ENCODE measurements at regions not wholly inside any gene's neighbourhood (a gene's known extent, or its start where the extent isn't known, plus 50 kb on each side); places are given as distances from the start of the nearest gene placed in this dataset.

DNA sequence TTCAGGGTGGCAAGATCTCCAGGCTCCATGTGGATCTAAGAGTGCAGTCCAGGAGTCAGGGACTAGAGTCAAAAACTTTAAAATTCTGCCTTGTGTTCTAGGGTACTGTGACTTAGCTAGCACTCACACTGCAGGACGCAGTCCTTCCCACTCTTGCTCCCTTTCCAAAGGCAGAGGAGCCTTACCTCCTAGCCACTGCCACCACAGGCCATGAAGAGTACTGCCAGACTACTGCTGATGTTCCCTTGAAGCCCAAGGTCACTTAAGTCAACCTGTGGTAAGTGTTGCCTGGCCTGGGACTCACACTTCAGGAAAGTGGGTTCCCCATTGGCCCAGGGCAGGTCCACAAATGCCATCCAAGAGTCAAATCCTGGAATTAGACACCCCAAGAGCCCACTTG is 632.2 kb downstream of the PCDH19 start:
- Histone ChIP-seq H3K4me1 (ENCODE audit: low read depth) (no peaks in the 10 kb centered on the region), H3K4me3 (no peak overlapping the region), H3K36me3 (ENCODE audit: low read depth) (no peaks in the 10 kb centered on the region), H3K9me3 (no peaks in the 10 kb centered on the region)
- ATAC-seq (no peak), DNase-seq (no peak)
- TF ChIP-seq, protein P1, sequence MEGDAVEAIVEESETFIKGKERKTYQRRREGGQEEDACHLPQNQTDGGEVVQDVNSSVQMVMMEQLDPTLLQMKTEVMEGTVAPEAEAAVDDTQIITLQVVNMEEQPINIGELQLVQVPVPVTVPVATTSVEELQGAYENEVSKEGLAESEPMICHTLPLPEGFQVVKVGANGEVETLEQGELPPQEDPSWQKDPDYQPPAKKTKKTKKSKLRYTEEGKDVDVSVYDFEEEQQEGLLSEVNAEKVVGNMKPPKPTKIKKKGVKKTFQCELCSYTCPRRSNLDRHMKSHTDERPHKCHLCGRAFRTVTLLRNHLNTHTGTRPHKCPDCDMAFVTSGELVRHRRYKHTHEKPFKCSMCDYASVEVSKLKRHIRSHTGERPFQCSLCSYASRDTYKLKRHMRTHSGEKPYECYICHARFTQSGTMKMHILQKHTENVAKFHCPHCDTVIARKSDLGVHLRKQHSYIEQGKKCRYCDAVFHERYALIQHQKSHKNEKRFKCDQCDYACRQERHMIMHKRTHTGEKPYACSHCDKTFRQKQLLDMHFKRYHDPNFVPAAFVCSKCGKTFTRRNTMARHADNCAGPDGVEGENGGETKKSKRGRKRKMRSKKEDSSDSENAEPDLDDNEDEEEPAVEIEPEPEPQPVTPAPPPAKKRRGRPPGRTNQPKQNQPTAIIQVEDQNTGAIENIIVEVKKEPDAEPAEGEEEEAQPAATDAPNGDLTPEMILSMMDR (IDR thresholded peaks at IDR 0.05) = no peak
- intact Hi-C loops (cut with DNase I, micrococcal nuclease) = no loop called here

DNA sequence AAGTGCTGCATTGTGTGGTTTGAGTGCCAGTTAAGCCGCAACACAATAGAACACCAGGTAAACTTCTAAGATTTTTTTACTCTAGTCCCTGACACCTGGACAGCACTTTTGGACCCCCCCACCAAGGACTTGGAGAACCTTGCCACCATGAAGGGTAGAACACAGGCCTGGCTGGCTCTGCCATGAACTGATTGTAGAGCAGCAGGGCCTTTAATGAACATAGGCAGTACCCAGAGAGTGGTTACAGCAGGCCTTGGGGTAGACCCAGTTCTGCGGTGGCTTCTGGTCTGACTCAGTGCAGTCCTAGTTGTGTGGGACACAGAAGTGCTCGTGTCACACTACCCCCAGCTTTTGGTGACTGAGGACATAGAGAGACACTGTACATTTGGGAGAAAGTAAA is 648.3 kb downstream of the PCDH19 start:
- intact Hi-C loops (cut with DNase I, micrococcal nuclease) = no loop called here
- H3K9me3 ChIP-seq = peaks cover 4% of the 10 kb centered on the region
- TF ChIP-seq, protein P1 (IDR thresholded peaks at IDR 0.05) = no peak
- DNase-seq (no peak), ATAC-seq (no peak)
- H3K4me1 ChIP-seq (ENCODE audit: low read depth) = no peaks in the 10 kb centered on the region
- H3K4me3 ChIP-seq = no peak overlapping the region
- H3K36me3 ChIP-seq (ENCODE audit: low read depth) = no peaks in the 10 kb centered on the region

DNA sequence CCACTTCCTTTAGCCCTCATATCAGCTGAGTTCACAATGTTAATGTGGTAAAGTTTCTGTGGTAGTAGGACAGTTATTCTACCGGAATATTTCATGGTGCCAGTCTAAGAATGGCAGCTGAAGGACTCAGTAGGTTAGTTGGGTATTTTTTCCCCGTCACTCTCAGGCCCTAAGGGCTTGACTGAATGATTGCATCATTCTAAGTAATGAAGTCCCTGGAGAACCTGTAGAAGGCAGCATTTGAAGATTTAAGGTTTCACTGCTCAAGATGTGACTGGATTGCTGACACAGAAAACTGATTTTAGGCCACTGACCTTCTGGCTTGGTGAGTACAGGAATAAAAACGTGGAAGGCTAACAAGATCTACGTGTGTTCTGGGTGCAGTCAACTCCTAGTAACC is 657.3 kb downstream of the PCDH19 start:
- H3K36me3 ChIP-seq (ENCODE audit: low read depth) = no peaks in the 10 kb centered on the region
- ATAC-seq = no peak
- TF ChIP-seq, protein P1 (IDR thresholded peaks at IDR 0.05) = no peak
- no peaks in the 10 kb centered on the region for H3K4me1 ChIP-seq (ENCODE audit: low read depth)
- no peaks in the 10 kb centered on the region for H3K9me3 ChIP-seq
- intact Hi-C loops (cut with DNase I, micrococcal nuclease) = no loop called here
- no peak for DNase-seq
- H3K4me3 ChIP-seq = no peak overlapping the region

DNA sequence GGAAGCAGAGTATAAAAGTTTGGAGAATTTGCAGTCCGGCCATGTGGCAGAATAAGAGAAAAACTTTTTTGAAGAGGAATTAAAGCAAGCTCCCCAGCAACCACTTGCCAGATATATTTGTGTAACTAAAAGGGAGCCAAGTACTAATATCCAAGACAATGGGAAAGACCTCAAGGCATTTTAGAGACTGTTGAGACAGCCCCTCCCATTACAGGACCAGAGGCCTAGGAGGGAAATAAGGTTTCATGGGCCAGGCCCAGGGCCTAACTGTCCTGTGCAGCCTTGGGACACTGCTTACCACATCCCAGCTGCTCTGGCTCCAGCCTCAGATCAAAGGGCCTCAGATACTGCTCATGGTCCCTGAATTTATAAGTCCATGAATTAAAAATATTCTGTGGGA is 659.4 kb downstream of the PCDH19 start:
- Histone ChIP-seq H3K36me3 (ENCODE audit: low read depth) (no peaks in the 10 kb centered on the region), H3K9me3 (no peaks in the 10 kb centered on the region), H3K4me1 (ENCODE audit: low read depth) (no peaks in the 10 kb centered on the region), H3K4me3 (no peak overlapping the region)
- ATAC-seq = no peak
- TF ChIP-seq, protein P1 (IDR thresholded peaks at IDR 0.05) = no peak
- intact Hi-C loops (cut with DNase I, micrococcal nuclease) = no loop called here
- no peak for DNase-seq

GRCh38 chrX:99722094-99722493 is 688.0 kb downstream of the PCDH19 start:
- intact Hi-C loops (cut with DNase I, micrococcal nuclease) = no loop called here
- no peaks in the 10 kb centered on the region for H3K36me3 ChIP-seq (ENCODE audit: low read depth)
- TF ChIP-seq, protein P1 (IDR thresholded peaks at IDR 0.05) = no peak
- no peak overlapping the region for H3K4me3 ChIP-seq
- ATAC-seq (no peak), DNase-seq (no peak)
- H3K4me1 ChIP-seq (ENCODE audit: low read depth) = no peaks in the 10 kb centered on the region
- peaks cover 3% of the 10 kb centered on the region for H3K9me3 ChIP-seq

DNA sequence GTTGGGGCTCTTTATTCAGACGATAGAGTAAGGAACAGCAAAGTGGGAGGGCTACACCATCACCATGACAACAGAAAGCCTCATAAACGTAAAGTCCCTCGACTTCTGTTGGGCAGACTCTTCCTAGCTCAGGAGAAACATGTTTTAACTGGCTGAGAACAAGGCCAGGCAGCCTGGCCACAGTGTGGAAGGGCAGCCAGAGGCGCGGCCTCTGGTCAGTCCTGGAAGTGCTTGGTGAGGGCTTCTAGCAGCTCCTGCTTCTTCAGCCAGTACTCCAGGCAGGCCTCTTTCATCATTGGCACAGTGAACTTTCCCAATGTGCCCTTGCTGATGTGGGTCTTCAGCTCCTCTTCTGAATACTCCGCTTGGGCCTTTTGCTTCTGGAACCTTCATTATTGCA is 690.9 kb downstream of the PCDH19 start:
- TF ChIP-seq, protein P1 (IDR thresholded peaks at IDR 0.05) = no peak
- H3K4me1 ChIP-seq (ENCODE audit: low read depth) = no peaks in the 10 kb centered on the region
- no peaks in the 10 kb centered on the region for H3K36me3 ChIP-seq (ENCODE audit: low read depth)
- peaks cover 3% of the 10 kb centered on the region for H3K9me3 ChIP-seq
- intact Hi-C loops (cut with DNase I, micrococcal nuclease) = no loop called here
- ATAC-seq (no peak), DNase-seq (no peak)
- H3K4me3 ChIP-seq = no peak overlapping the region
